EL (cell line): ENCODE measurements at regions not wholly inside any gene's neighbourhood (a gene's known extent, or its start where the extent isn't known, plus 50 kb on each side); places are given as distances from the start of the nearest gene placed in this dataset.
A peak's percentile ranks its signal among the peaks of the same experiment; 100 is the strongest.
"Not testable (repeated sequence)": the region's sequence is repeated elsewhere in the genome, so short reads cannot be mapped to it uniquely, and the experiment has no call there.

Source experiments
- DNase-seq: peaks from one replicate; pipeline ENCODE4 v3.0.0-alpha.2; 2016

GRCh38 chr10:124206616-124207015 is 113.2 kb upstream of the CHST15 start:
- DNase-seq: no peak

DNA sequence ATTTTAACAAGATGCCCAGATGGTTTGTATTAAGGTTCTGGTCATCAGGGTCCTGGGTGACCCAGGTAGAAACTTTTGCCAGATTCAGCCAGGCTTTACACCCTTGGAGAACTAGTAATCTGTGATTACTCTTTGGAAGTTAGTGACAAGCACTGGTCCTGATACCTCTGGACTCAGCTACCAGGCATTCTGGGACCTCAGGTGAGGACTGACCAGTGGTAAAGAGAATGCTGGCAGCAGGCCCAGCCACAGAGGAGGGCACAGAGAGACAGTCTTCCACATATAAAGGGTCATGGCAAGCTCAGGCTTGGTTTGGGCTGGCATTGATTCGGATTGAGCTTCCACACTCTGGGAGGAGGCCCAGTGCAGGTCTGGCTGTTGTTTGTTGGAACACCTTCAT is 112.0 kb upstream of the CHST15 start:
- no peak for DNase-seq

GRCh38 chr10:124204726-124205125 is 111.3 kb upstream of the CHST15 start:
- DNase-seq: no peak

- no peak for DNase-seq
These were observed 106.6 kb upstream of the CHST15 start for GRCh38 chr10:124200011-124200410.

GRCh38 chr10:124198871-124199270 is 105.5 kb upstream of the CHST15 start:
- DNase-seq: no peak

- no peak for DNase-seq
These were observed 104.7 kb upstream of the CHST15 start for GRCh38 chr10:124198125-124198501.

GRCh38 chr10:124197371-124198124 is 104.2 kb upstream of the CHST15 start:
- no peak for DNase-seq

DNA sequence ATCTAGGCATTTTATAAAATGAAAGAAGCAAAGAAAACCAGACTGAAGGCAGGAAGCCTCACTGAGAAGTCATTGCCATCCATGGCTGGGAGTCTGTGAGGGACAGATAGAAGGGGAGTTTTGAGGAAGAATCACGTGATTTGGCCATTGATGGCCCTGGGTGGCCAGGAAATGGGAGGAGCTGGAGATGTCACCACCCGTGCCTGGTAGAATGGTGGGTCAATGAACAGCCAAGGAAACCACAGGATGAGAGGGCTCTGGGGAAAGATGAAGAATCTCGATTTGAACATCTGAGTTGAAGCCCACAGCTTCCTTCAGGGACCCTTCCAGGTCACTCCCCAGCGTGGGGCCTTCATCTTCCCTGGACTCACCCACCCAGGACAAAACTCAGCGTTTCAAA is 103.3 kb upstream of the CHST15 start:
- no peak for DNase-seq

DNA sequence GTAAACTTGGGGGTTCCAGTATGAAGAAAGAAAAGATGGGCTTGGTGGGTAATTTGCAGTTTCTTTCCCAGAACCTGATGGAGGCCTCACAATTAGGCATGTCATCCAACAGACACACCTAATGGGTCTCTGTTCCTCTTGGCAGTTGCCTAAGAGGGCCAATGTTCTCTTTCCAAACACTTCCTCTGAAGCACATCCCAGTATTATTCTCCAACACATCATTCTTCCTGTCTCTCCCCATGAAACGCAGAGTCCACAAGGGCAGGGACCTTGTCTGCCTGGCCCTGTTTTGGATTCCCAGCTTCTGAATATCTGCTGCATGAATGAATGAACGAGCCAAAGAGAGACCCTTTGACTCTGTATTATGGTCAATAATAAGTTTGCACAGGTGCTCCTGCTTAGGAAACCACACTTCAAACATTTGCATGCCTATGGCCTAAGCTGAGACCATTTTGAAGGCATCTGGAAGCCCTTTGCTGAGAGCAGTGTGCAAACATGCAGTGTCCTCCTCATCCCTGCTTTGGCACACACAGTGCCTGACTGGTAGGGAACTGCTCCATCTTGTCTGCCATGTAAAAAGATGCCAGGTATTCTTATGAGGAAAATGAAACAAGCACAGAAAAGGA is 100.9 kb upstream of the CHST15 start:
- DNase-seq: no peak

DNA sequence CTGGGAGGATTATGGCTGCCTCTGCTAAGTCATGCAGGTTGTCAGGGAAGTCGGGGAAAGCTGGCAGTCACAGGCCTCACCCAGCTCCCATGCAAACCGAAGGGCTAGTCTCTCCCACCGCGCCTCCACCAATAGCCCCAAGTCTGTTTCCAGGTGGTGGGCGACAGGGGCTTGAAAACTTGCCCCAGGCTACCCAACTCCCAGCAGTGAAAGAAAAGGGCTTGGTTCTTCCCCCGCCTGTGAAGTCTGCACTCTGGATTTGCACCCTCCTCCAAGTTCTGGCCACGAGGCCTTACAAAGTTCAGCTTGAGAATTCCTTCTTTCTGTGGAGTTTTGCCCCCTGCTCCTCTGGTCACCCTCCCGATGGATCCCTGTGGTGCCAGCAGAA is 99.9 kb upstream of the CHST15 start:
- DNase-seq: no peak

DNA sequence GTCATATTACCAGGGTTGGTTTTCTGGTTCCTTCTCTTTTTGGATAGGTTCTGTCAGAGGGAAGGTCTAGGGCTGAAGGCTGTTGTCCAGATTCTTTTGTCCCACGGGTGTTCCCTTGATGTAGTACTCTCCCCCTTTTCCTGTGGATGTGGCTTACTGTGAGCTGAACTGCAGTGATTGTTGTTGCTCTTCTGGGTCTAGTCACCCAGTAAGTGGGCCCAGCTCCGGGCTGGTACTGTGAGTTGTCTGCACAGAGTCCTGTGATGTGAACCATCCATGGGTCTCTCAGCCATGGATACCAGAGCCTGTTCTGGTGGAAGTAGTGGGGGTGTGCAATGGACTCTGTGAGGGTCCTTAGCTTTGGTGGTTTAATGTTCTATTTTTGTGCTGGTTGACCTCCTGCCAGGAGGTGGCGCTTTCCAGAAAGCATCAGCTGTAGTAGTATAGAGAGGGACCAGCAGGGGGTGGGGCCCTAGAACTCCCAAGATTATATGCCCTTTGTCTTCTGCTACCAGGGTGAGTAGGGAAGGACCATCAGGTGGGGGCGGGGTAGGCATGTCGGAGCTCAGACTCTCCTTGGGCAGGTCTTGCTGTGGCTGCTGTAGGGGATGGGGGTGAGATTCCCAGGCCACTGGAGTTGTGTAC is 99.4 kb upstream of the CHST15 start:
- DNase-seq: not testable (repeated sequence)

DNA sequence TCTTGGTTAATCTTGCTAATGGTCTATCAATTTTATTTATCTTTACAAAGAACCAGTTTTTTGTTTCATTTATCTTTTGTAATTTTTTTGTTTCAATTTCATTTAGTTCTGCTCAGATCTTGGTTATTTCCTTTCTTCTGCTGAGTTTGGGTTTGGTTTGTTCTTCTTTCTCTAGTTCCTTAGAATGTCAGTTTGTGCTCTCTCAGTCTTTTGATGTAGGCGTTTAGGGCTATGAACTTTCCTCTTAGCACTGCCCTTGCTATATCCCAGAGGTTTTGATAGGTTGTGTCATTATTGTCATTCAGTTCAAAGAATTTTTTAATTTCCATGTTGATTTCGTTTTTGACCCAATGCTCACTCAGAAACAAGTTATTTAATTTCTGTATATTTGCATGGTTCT is 97.1 kb upstream of the CHST15 start:
- not testable (repeated sequence) for DNase-seq

DNA sequence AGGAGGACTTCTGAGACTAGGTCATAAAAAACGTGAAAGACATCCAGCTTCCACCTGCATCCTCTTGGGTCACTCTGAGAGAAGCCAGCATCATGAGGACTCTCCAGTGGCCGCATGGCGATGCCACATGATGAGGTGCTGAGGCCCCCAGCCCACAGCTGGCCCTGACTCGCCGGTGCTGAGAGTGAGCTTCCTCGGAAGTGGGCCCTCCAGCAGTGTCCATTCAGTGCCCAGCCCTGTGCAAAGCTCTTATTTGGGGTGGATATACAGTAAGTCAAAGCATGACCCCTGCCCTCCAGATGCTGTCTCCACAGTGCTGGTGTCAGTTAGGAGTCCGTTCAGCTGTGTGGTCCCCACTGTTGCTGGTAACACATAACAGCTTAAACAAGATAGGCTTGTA is 93.6 kb upstream of the CHST15 start:
- no peak for DNase-seq

- DNase-seq: no peak
These were observed 91.7 kb upstream of the CHST15 start for GRCh38 chr10:124185084-124185483.

GRCh38 chr10:124184208-124184830 is 90.9 kb upstream of the CHST15 start:
- DNase-seq: no peak

DNA sequence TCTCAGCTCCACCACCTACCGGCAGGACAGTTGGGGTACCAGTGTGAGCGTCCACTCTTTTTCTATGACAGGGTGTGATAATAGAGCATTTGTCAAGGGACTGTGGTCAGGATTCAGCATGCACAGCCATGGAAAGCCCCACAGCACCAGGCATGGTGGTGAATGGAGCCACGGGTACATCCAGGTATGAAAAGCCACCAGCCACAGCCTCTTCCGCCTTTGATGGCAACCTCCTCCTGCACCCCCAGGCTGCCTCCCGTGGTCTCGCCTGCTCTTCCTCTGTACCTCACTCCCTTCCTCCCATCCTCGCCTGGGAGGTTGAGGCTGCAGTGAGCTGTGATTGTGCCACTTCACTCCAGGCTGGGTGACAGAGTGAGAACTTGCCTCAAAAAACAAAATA is 90.2 kb upstream of the CHST15 start:
- DNase-seq: no peak

DNA sequence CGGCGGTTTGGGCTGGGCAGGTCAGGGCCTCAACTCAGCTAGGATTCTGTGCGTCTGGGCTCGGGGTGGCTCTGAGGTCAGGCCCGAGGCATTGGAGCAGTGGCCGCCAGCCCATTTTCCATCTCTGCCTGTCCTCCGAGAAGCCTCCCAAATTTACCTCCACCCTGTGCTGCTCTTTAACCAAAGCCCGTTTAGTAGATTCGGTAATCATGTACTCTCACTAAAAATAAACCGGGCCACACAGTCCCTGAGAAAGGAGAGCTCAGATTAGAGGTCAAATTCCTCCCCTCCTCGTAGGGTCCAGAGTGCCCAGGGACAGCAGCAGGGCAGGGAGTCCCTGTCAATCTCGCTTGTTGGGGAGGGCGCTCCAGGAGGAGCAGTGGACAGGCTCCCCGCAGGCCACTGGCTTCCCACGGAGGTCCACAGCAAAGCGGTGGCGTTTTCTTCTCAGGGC is 88.7 kb upstream of the CHST15 start:
- no peak for DNase-seq

DNA sequence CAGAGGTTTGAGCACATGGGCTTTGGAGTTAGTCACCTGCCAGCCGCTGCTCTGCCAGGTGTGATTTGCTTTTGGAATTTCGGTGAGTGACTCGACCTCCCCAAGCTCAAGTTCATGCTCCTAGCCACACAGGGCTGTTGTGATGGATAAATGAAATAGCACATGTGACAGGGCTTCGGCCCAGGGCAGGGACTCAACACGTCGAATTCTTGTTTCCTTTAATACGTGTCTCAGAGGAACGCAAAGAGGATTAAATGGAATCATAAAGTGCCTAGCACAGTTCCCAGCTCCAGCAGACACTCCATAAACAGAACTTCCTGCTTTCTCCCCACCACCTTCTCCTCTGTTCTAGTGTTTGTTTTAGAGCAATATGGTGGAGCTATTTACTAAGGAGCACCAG is 88.3 kb upstream of the CHST15 start:
- no peak for DNase-seq

DNA sequence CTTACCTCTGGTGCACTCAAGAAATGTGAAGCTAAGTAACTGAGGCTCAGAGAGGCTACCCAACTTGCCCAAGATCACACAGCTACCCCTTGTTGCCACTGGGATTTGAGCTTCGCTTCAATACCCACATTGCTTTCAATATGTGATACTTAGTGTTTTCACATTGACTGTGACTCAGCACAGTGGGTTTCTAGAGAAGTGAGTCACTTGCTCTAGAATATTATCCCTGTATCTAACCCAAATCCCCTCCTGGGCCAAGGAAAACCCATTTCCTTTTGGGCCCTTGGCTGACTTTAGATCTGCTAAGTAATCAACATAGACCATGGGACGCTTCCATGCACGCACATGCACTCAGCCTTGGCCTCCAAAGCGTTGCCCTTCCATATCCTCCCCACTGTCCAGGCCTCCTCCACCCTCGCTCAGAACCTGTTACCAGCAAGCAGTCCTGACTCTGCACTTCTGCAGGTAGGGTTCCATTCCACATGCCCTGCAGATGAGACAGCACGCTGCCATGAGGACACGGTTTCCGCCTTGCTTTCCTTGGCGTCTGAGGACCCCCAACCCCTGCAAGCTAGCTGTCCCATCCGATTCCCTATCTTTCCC is 87.7 kb upstream of the CHST15 start:
- DNase-seq: peak; percentile 42

- DNase-seq: no peak
These were observed 86.8 kb upstream of the CHST15 start for GRCh38 chr10:124180044-124180745.

- DNase-seq: no peak
These were observed 86.1 kb upstream of the CHST15 start for GRCh38 chr10:124179308-124180043.

DNA sequence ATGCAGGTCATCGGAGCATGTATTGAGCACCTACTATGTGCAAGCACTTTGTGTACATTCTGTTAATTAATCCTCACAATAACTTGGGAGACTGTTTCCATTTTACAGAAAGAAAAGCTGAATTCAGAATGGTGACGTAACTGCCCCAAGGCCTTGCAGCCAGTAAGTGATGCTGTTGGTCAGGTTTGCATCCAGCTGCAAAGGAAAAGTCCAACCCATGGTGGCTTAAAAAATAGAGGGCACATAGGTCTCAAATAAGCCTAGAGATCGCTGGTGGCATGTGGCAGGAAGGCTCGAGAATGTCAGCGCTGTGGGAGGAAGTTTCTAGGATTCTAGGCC is 83.8 kb upstream of the CHST15 start:
- no peak for DNase-seq
